ENCODE measurements at regions not wholly inside any gene's neighbourhood (a gene's known extent, or its start where the extent isn't known, plus 50 kb on each side); places are given as distances from the start of the nearest gene placed in this dataset.

DNA sequence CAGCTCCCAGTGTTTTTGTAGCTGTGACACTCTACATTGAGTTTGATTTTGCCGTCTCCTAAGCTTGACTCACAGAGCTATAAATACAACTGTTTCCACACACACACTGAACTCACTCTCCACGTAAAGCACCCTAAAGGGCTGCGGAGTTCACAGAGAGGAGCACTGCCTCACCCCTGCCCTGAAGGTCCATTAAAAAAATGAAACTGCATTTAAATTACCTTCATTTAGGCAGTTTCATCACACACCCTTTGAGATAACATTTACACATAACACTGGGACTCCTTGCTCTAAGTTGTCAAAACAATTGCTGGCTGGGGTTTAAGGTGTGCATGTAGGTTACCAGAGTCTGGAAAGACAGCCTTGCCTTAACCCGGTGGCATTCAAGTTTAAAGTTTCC is 137.1 kb upstream of the MAGI3 start:
- in situ Hi-C loops (cut with HindIII; ENCODE audit: low pct_unique_long_range_greater_than_20kb, low sequenced_read_pairs), result no loop called here
- no peak for DNase-seq (ENCODE audit: low read depth)

GRCh38 chr1:113253590-113253989 is 136.7 kb upstream of the MAGI3 start:
- in situ Hi-C loops (cut with HindIII; ENCODE audit: low pct_unique_long_range_greater_than_20kb, low sequenced_read_pairs), result no loop called here
- no peak for DNase-seq (ENCODE audit: low read depth)

DNA sequence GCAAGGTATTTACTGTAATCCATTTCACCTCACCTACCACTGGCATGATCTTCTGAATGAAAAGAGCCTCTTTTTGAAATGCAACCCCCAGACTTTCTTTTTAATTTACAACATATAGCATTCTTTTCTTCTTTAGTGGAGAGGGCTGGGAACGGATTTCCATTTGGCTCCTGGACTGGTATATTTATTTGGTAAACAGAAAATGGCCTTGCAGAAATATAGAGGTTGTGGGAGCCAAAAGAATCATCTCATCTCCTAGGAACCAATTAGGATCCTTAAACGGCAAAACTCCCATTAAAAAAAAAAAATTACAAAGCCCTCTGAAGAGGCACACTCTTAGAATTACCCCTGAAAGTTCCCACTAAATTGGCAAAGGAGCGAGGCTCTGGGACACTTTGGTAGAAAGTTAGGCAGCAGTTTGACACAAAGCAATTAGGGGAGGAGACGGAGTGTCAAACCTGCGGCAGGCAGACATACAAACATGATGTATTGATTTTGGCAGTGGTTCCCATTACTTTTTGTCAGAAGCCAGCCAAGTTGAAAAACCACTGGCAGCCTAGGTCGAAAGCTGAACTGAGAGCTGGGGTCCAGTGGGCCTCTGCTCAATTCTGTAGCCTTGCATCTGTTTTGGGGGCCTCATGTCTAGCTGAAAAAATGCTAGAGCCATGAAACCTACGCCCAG is 135.1 kb upstream of the MAGI3 start:
- in situ Hi-C loops (cut with HindIII; ENCODE audit: low pct_unique_long_range_greater_than_20kb, low sequenced_read_pairs), result no loop called here
- DNase-seq (ENCODE audit: low read depth), result no peak

DNA sequence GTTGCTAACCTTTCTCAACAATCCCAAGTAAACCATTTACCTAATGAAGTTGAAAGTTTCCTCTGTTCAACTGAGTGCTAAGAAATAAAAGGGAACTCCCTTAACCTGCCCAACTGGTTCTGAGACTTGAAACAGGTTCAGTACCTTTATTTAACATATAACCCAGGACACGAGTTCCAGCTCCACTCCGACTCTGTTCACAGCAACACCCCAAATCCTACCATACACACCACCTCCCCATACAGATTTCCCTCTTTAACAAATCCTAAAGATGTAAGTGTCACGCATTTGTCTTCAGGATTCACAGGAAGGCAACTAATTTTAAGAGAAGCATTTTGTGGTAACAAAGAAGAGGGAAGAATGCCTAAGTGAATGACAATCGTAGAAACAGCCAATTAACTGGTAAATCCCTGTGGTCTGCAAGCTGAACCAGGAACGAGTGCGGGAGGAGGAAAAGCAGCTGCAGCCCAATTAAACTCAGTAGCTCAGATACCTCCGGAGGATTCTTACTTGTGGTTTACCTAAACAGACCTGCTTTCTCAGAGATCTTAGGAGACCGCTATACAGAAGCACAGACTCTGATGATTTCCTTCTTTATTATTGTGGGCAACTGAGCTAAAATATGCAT is 134.5 kb upstream of the MAGI3 start:
- in situ Hi-C loops (cut with HindIII; ENCODE audit: low pct_unique_long_range_greater_than_20kb, low sequenced_read_pairs), result no loop called here
- no peak for DNase-seq (ENCODE audit: low read depth)

DNA sequence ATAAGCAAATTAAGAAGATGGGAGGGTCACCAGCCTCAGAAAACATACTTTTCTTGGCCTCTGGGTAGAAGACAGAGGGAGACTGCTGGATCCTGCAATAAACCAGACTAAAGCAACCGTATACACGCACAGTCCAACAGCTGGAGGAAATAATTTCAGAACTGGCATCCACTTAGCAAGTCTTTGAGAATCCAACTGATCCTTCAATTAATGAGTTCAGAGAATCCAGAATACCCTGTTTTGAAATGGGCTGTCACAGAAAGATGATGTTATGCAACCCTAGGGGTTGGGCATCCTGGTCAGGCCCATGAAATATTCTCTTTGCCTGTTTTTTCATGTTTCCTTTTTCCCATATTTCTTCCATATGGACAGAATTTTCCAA is 134.0 kb upstream of the MAGI3 start:
- in situ Hi-C loops (cut with HindIII; ENCODE audit: low pct_unique_long_range_greater_than_20kb, low sequenced_read_pairs), result no loop called here
- DNase-seq (ENCODE audit: low read depth), result no peak

GRCh38 chr1:113259988-113260387 is 130.3 kb upstream of the MAGI3 start:
- in situ Hi-C loops (cut with HindIII; ENCODE audit: low pct_unique_long_range_greater_than_20kb, low sequenced_read_pairs), result no loop called here
- DNase-seq (ENCODE audit: low read depth), result no peak

DNA sequence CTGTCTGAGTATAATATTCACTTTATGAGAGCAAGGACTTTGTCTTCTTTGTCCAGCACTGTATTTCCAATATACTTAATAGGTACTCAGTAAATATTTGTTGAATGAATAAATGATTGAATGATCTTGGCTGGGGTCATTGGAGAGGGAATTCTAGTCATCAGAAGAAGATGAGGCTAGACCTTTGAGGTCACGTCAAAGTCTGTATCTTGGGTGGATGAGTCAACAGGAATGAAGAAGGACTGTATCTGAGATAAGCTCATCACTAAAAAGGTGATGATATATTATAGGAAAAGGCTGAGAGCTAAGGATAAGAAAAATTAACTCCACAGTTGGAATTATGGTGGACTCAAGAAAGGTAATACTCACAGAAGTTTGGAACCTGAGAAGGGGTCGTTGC is 125.1 kb upstream of the MAGI3 start:
- in situ Hi-C loops (cut with HindIII; ENCODE audit: low pct_unique_long_range_greater_than_20kb, low sequenced_read_pairs), result no loop called here
- no peak for DNase-seq (ENCODE audit: low read depth)

DNA sequence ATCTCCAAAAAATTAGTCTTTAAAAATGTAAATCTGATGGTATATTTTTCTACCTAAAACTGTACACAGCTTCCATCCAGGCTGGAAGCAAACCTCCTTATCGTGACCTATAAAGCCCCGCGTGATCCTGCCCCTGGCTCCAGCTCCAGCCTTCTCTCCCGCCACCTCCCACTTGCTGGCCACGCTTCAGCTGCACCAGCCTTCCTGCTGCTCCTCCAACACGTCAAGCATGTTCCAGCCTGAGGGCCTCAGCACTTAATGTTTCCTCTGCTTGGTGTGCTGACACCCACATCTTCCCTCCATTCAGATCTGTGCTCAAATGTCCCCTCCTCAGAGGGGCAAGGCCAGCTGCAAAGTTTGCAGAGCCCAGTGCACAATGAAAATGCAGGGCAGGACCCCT is 123.5 kb upstream of the MAGI3 start:
- in situ Hi-C loops (cut with HindIII; ENCODE audit: low pct_unique_long_range_greater_than_20kb, low sequenced_read_pairs), result no loop called here
- DNase-seq (ENCODE audit: low read depth), result no peak

DNA sequence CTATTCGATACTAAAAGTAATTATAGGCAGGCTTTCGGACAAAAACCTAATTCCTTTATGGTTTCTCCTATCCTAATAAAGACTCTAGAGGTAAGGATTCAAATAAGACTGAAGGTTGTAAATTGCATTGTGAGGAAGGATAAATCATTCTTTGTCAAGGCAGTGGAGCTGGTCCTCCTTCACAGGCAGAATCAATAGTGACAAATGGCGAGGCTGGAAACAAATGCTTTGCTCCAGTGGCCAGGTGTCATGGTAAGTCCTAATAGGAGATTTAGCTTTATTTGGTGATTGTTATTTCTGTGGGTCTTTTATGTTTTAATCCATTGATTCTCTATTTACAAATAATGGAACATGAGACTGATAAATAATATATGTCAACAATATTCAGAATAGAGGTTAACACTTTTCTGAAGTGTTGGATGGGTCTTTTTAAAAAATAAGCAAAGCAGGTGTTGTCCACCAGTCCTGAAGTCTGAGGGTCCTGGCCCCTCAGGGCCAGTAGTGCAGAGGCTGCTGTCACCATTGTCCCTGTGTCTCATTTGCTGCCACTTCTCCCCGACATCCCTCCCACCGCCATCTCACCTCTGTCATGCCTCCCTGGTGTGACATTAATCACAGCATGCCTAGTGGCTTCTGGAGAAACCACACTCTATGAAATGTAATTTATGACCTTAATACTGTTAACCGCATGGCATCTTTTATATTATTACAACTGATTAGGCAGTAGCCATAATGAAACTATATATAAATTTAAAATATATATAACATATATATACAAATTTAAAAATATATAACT is 120.9 kb upstream of the MAGI3 start:
- DNase-seq (ENCODE audit: low read depth), result no peak
- in situ Hi-C loops (cut with HindIII; ENCODE audit: low pct_unique_long_range_greater_than_20kb, low sequenced_read_pairs), result no loop called here

DNA sequence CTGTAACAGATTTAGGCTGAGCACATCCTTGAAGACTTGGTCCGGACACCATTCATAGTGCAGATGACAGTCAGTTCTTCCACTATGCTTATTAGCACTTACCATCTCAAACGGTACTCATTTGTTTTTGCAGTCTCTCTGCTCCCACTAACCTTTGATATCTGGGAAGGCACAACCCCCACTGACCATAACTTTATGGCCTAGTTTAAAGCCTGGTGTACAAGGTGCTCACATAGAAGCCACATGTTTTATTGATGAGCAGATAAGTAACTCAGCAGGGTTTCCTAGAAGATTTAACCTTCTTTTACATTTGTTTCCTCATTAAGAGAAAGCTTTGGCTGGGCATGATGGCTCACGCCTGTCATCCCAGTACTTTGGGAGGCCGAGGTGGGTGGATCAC is 119.3 kb upstream of the MAGI3 start:
- in situ Hi-C loops (cut with HindIII; ENCODE audit: low pct_unique_long_range_greater_than_20kb, low sequenced_read_pairs), result no loop called here
- DNase-seq (ENCODE audit: low read depth), result no peak

DNA sequence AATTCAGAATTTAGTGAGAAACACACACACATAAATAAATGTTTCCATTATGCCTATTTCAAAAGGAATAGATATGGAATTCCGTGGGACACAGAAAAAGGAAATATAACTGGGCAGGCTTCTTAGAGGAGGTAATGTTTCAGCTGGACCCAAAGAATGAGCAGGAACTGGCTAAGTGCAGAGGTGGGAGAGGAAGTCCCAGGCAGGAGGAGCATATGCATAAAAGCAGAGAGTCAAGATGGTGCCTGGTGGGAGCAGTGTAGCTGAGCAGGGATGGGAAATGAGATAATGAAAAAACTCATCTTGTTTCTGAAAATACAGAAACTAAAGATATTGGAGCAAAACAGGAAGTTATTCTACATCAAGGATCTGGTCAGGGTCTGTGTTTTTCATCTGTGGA is 115.2 kb upstream of the MAGI3 start:
- in situ Hi-C loops (cut with HindIII; ENCODE audit: low pct_unique_long_range_greater_than_20kb, low sequenced_read_pairs), result no loop called here
- DNase-seq (ENCODE audit: low read depth), result no peak

DNA sequence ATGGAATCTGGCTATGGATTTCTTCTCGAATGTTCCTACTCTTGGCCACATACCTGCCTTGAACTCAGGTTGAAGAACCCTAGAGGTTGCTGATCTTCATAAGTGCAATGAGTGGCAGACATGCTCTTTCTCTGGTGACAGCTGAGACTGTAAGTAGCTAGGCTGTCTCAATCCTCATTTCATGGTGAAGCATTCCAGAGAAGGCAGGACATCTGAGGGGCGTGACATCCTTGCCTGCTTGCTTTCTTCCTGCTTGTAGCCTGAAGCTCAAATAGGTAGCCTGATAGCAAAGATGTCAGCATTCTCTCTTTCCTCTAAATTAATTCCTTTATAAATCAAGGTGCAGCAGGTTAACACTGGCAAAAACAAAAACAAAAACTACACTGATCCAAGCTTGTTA is 114.6 kb upstream of the MAGI3 start:
- DNase-seq (ENCODE audit: low read depth), result no peak
- in situ Hi-C loops (cut with HindIII; ENCODE audit: low pct_unique_long_range_greater_than_20kb, low sequenced_read_pairs), result no loop called here

DNA sequence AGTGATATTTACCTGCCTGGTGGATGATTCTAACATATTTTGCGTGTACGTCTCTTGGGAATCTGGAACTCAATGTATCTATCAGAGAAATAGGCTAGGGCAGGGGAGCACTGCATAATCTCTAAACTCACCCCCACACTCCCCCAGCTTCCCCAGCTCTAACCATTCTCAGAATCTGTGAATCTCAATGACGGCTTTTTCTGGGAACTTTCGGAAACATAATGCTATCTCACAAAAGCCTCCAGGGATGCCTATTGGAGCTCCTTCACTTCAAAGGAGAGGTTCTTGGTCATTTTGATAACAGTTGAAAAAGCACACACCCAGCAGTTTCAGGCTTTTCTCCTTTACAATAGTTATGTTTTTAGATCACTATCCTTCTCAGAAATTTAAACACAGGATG is 113.8 kb upstream of the MAGI3 start:
- in situ Hi-C loops (cut with HindIII; ENCODE audit: low pct_unique_long_range_greater_than_20kb, low sequenced_read_pairs), result no loop called here

DNA sequence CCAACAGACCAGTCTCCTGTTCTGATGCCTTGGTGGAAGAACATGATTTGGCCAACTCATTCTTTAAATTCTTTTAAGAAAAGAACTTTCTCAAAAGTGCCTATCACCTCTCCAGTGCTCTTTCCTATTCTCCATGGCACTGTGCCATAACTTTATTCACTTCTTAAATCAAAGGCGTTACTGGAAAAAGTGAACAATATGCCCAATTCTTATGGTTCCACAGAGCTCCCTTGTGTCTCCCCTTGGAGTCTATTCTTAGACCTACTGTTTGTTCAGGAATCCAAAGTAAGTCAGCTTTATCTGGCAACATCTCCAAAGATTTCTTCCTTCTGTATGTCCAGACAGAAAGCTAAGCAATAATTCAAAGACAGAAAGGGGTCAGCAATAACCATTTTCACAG is 111.9 kb upstream of the MAGI3 start:
- in situ Hi-C loops (cut with HindIII; ENCODE audit: low pct_unique_long_range_greater_than_20kb, low sequenced_read_pairs), result no loop called here
- DNase-seq (ENCODE audit: low read depth), result no peak

More for the DNA sequence above, 113.8 kb upstream of the MAGI3 start:
- DNase-seq (ENCODE audit: low read depth), result no peak

DNA sequence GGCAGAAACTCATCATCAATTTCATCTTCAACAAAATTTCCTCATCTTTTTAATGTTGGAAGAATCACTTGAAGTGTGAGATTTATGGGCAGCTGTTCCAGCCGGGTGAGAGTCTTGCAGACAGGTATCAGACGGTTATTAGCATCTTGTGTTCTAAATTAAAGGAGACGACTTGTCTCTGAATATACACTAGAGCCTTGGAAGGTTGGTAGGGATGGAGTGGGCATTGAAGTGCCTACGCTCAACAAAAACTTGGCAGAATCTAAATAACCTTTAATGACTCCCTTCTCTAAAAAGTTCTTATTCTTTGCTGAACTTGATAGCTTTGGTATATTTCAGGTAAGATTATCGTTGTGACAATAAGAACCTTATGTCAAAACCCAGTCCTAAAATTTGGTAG is 111.5 kb upstream of the MAGI3 start:
- DNase-seq (ENCODE audit: low read depth), result no peak
- in situ Hi-C loops (cut with HindIII; ENCODE audit: low pct_unique_long_range_greater_than_20kb, low sequenced_read_pairs), result no loop called here

DNA sequence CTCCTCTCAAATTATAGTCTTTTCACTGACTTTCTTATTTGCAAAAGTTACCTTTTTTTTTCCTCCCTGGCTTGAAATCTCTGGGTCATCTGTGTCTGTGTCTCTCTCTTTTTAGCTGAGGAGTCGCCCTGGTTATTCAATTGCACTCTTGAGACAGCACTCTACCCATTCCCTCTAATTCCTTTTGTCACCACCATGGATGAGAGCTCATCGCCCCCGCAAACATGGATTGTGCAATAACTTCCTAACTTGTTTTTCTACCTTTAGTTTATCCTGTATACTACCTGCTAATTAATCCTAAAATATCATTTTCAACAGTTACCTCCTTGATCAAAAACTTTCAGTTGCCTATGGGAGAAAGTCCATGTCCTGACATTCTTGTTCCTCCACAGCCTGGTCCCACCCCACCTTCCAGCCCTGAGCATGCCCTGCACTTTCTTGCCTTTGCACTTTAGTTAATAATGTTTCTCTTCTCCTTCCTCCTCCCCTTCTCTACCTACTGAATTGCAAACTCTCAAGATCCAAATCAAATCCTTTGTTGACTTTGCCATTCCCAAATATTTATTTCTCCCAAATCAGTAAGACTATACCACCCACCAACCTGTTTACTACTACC is 110.4 kb upstream of the MAGI3 start:
- no peak for DNase-seq (ENCODE audit: low read depth)
- in situ Hi-C loops (cut with HindIII; ENCODE audit: low pct_unique_long_range_greater_than_20kb, low sequenced_read_pairs), result no loop called here

DNA sequence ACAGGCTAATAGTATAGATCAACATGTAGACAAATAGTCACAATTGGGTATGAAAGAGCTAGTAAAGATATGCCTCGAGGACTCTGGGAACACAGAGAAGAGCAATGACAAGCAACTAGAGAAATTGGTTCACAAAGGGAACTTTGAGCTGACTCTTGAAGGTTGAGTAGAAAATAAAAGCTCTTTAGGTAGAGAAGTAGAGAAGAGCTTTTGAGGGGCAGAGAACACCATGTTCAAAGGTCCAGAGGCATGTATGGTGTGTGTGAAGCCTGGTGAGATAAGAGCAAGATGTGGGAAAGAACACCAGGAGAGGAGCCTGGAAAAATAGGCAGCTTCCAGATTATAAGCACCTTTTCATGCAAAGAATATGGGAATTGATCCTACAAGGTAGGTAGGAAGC is 109.7 kb upstream of the MAGI3 start:
- in situ Hi-C loops (cut with HindIII; ENCODE audit: low pct_unique_long_range_greater_than_20kb, low sequenced_read_pairs), result no loop called here
- DNase-seq (ENCODE audit: low read depth), result no peak

GRCh38 chr1:113281550-113281949 is 108.8 kb upstream of the MAGI3 start:
- in situ Hi-C loops (cut with HindIII; ENCODE audit: low pct_unique_long_range_greater_than_20kb, low sequenced_read_pairs), result no loop called here

More at GRCh38 chr1:113281550-113281949, 108.8 kb upstream of the MAGI3 start:
- no peak for DNase-seq (ENCODE audit: low read depth)

All from Caki2 (cell line).